ENCODE measurements at regions not wholly inside any gene's neighbourhood (a gene's known extent, or its start where the extent isn't known, plus 50 kb on each side); places are given as distances from the start of the nearest gene placed in this dataset.

GRCh38 chr1:194548071-194548470 lies 1361.7 kb upstream of the B3GALT2 start:
- Histone ChIP-seq H3K9ac (ENCODE audit: low read length) (no peak overlapping the region), H3K4me3 (replicated peaks in 1 of 2; ENCODE audit: low read depth in 1 of 2, low read length in 2 of 2) (no peak overlapping the region), H3K4me1 (ENCODE audit: control insufficient read depth in 1 of 2, insufficient read depth in 2 of 2, low read length in 2 of 2) (no peaks in the 10 kb centered on the region), H2AFZ (ENCODE audit: low read depth, low read length, poor library complexity, severe bottlenecking) (no peak overlapping the region), H3K79me2 (ENCODE audit: insufficient read depth, low read length) (no peaks in the 10 kb centered on the region), H3K27me3 (ENCODE audit: insufficient read depth, low read length) (no peaks in the 10 kb centered on the region), H3K27ac (ENCODE audit: low read depth, low read length) (no peak overlapping the region), H3K36me3 (ENCODE audit: control insufficient read depth in 1 of 2, insufficient read depth in 2 of 2, low read length in 2 of 2) (no peaks in the 10 kb centered on the region), H3K9me2 (ENCODE audit: insufficient read depth) (no peaks in the 10 kb centered on the region), H3K4me2 (ENCODE audit: low read length) (no peak overlapping the region), H3K9me3 (ENCODE audit: control insufficient read depth in 1 of 2, insufficient read depth in 1 of 2, low read depth in 1 of 2, low read length in 2 of 2) (no peaks in the 10 kb centered on the region), H4K20me1 (ENCODE audit: insufficient read depth) (no peaks in the 10 kb centered on the region)
- RAD21 ChIA-PET (ENCODE audit: low non-redundant PET in 1 of 2, low total read pairs in 2 of 2, uncharacterized antibody in 2 of 2, unreplicated experiment in 2 of 2) = no interaction called here
- POLR2A ChIA-PET = no interaction called here
- TF ChIP-seq ZFX (IDR thresholded peaks at IDR 0.05) (no peak), SP1 (IDR thresholded peaks at IDR 0.05; ENCODE audit: low read depth) (no peak), CTCF (IDR thresholded peaks at IDR 0.05 in 2 of 3, conservative IDR thresholded peaks at IDR 0.05 in 1 of 3; ENCODE audit: borderline replicate concordance in 1 of 3, insufficient read depth in 1 of 3, low read depth in 2 of 3, low read length in 2 of 3) (no peak), JUND (IDR thresholded peaks at IDR 0.05) (no peak), MAX (IDR thresholded peaks at IDR 0.05) (no peak), SIN3A (IDR thresholded peaks at IDR 0.05; ENCODE audit: low read depth) (no peak), ZBTB33 (IDR thresholded peaks at IDR 0.05; ENCODE audit: extremely low read depth, insufficient replicate concordance, low read length) (no peak), REST (IDR thresholded peaks at IDR 0.05; ENCODE audit: low read depth) (no peak), YY1 (IDR thresholded peaks at IDR 0.05; ENCODE audit: extremely low read depth, insufficient replicate concordance, low read depth, low read length) (no peak), EZH2phosphoT487 (IDR thresholded peaks at IDR 0.05; ENCODE audit: borderline replicate concordance) (no peak), POLR2AphosphoS5 (IDR thresholded peaks at IDR 0.05; ENCODE audit: low read depth, low read length) (no peak), RAD21 (IDR thresholded peaks at IDR 0.05; ENCODE audit: low read depth) (no peak), FOSL1 (IDR thresholded peaks at IDR 0.05; ENCODE audit: low read depth) (no peak), EGR1 (IDR thresholded peaks at IDR 0.05; ENCODE audit: low read depth) (no peak), SRF (IDR thresholded peaks at IDR 0.05; ENCODE audit: low read depth) (no peak), ZNF274 (IDR thresholded peaks at IDR 0.05; ENCODE audit: low read depth, low read length) (no peak), EZH2 (IDR thresholded peaks at IDR 0.05) (no peak), ATF3 (IDR thresholded peaks at IDR 0.05) (no peak), CEBPB (IDR thresholded peaks at IDR 0.05; ENCODE audit: low read depth) (no peak)
- CTCF ChIA-PET = no interaction called here
- BruUV-seq (replicated peaks) = no TSS peak
- ATAC-seq = no peak
- DNase-seq (ENCODE audit: low read depth, low spot score) = no peak
- intact Hi-C loops (cut with micrococcal nuclease) = no loop called here

All from HCT116 (cell line).